ENCODE measurements at regions not wholly inside any gene's neighbourhood (a gene's known extent, or its start where the extent isn't known, plus 50 kb on each side); places are given as distances from the start of the nearest gene placed in this dataset.

DNA sequence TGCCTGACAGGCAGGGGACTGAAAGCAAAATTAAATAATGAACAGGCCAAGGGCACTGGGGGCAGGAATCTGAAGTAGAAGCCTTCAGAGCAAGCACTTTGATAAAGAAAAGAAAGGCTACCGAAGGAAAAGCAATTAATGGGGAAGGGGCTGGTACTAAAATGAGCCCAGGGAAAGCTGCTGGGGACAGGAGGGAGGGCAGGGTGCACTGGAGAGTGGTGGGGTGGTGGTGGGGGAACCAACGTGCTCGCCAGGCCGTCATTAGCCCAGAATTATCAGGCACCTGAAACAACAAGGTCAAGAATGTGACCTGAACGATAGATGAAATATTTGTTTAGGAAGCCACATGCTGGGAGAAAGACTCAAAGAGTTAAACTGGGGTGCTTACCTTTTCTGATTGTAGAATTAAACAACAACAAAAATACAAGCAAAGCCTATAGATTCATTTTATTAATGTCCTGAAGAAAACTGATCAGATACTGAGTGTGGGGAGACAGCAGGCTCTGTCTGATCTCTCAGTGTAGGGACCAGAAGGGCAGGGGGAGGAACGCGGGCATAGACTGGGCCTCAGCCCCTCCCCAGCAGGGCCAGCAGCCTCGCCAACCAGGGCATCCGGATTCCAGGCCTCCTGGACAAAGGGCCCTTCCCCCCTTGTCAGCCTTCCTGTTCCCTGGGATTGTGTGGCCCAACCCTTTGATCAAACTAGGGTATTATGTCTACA, 239.7 kb upstream of the KLF3 start (continued):
- TF ChIP-seq, protein P1, sequence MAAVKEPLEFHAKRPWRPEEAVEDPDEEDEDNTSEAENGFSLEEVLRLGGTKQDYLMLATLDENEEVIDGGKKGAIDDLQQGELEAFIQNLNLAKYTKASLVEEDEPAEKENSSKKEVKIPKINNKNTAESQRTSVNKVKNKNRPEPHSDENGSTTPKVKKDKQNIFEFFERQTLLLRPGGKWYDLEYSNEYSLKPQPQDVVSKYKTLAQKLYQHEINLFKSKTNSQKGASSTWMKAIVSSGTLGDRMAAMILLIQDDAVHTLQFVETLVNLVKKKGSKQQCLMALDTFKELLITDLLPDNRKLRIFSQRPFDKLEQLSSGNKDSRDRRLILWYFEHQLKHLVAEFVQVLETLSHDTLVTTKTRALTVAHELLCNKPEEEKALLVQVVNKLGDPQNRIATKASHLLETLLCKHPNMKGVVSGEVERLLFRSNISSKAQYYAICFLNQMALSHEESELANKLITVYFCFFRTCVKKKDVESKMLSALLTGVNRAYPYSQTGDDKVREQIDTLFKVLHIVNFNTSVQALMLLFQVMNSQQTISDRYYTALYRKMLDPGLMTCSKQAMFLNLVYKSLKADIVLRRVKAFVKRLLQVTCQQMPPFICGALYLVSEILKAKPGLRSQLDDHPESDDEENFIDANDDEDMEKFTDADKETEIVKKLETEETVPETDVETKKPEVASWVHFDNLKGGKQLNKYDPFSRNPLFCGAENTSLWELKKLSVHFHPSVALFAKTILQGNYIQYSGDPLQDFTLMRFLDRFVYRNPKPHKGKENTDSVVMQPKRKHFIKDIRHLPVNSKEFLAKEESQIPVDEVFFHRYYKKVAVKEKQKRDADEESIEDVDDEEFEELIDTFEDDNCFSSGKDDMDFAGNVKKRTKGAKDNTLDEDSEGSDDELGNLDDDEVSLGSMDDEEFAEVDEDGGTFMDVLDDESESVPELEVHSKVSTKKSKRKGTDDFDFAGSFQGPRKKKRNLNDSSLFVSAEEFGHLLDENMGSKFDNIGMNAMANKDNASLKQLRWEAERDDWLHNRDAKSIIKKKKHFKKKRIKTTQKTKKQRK (IDR thresholded peaks at IDR 0.05; ENCODE audit: low read length), result no peak
- TF ChIP-seq, protein P2, sequence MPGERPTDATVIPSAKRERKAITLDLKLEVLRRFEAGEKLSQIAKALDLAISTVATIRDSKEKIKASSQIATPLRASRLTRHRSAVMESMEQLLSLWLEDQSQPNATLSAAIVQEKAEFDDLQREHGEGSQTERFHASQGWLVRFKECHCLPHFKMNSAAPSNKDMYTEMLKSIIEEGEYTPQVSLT (CRISPR knock-in tag; IDR thresholded peaks at IDR 0.05; ENCODE audit: borderline replicate concordance, low read depth), result peak; percentile 72; the same call in 1 of the 2 replicates
- TF ChIP-seq SRF (IDR thresholded peaks at IDR 0.05; ENCODE audit: low read depth, low read length) (no peak), ZNF770 (CRISPR knock-in tag; IDR thresholded peaks at IDR 0.05) (no peak; the same call in 1 of the 2 replicates), KLF13 (CRISPR knock-in tag; IDR thresholded peaks at IDR 0.05) (no peak), USF2 (IDR thresholded peaks at IDR 0.05; ENCODE audit: low read depth, low read length) (no peak), USF2 (CRISPR knock-in tag; IDR thresholded peaks at IDR 0.05; ENCODE audit: borderline replicate concordance) (peak; percentile 36; the same call in 1 of the 2 replicates), ZNF720 (CRISPR knock-in tag; IDR thresholded peaks at IDR 0.05) (no peak), HHEX (CRISPR knock-in tag; IDR thresholded peaks at IDR 0.05) (no peak), KLF11 (CRISPR knock-in tag; IDR thresholded peaks at IDR 0.05) (0 out of 2 replicates have a peak, but pooled peaks have one; percentile 29), KLF9 (CRISPR knock-in tag; IDR thresholded peaks at IDR 0.05; ENCODE audit: low read depth) (no peak), CC2D1A (CRISPR knock-in tag; IDR thresholded peaks at IDR 0.05) (no peak), NR2F2 (IDR thresholded peaks at IDR 0.05; ENCODE audit: borderline replicate concordance, low read depth) (peak; percentile 97), ZNF460 (CRISPR knock-in tag; IDR thresholded peaks at IDR 0.05; ENCODE audit: borderline replicate concordance) (no peak), ZNF501 (CRISPR knock-in tag; IDR thresholded peaks at IDR 0.05) (peak; percentile 55; the same call in 1 of the 2 replicates)
- TF ChIP-seq, protein P3, sequence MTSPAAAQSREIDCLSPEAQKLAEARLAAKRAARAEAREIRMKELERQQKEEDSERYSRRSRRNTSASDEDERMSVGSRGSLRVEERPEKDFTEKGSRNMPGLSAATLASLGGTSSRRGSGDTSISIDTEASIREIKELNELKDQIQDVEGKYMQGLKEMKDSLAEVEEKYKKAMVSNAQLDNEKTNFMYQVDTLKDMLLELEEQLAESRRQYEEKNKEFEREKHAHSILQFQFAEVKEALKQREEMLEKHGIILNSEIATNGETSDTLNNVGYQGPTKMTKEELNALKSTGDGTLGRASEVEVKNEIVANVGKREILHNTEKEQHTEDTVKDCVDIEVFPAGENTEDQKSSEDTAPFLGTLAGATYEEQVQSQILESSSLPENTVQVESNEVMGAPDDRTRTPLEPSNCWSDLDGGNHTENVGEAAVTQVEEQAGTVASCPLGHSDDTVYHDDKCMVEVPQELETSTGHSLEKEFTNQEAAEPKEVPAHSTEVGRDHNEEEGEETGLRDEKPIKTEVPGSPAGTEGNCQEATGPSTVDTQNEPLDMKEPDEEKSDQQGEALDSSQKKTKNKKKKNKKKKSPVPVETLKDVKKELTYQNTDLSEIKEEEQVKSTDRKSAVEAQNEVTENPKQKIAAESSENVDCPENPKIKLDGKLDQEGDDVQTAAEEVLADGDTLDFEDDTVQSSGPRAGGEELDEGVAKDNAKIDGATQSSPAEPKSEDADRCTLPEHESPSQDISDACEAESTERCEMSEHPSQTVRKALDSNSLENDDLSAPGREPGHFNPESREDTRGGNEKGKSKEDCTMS (CRISPR knock-in tag; conservative IDR thresholded peaks at IDR 0.05), result no peak
- TF ChIP-seq, protein P4, sequence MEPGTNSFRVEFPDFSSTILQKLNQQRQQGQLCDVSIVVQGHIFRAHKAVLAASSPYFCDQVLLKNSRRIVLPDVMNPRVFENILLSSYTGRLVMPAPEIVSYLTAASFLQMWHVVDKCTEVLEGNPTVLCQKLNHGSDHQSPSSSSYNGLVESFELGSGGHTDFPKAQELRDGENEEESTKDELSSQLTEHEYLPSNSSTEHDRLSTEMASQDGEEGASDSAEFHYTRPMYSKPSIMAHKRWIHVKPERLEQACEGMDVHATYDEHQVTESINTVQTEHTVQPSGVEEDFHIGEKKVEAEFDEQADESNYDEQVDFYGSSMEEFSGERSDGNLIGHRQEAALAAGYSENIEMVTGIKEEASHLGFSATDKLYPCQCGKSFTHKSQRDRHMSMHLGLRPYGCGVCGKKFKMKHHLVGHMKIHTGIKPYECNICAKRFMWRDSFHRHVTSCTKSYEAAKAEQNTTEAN (CRISPR knock-in tag; conservative IDR thresholded peaks at IDR 0.05), result 0 out of 2 replicates have a peak, but pooled peaks have one; percentile 40
